HG03039 (cell line): ENCODE measurements at regions not wholly inside any gene's neighbourhood (a gene's known extent, or its start where the extent isn't known, plus 50 kb on each side); places are given as distances from the start of the nearest gene placed in this dataset.
"Not testable (repeated sequence)": the region's sequence is repeated elsewhere in the genome, so short reads cannot be mapped to it uniquely, and the experiment has no call there.

Experiments
- ATAC-seq: cut with Tn5 transposase; IDR thresholded peaks from one replicate; pipeline ENCODE4 v1.9.1; 2021; ENCODE audit warnings: mild to moderate bottlenecking, moderate library complexity; ENCODE audit not compliant: unreplicated experiment

- ATAC-seq: no peak
Measured at GRCh38 chr4:129842096-129842495, 746.1 kb downstream of the C4orf33 start.

GRCh38 chr4:129852434-129852833, 756.5 kb downstream of the C4orf33 start:
- ATAC-seq: no peak

- not testable (repeated sequence) for ATAC-seq
Measured at GRCh38 chr4:129853685-129854467, 757.9 kb downstream of the C4orf33 start.

- ATAC-seq: no peak
Measured at GRCh38 chr4:129862461-129862860, 766.5 kb downstream of the C4orf33 start.

GRCh38 chr4:129863206-129863605, 767.3 kb downstream of the C4orf33 start:
- ATAC-seq: no peak

GRCh38 chr4:129883996-129884395, 788.0 kb downstream of the C4orf33 start:
- no peak for ATAC-seq

- no peak for ATAC-seq
Measured at GRCh38 chr4:129897111-129897510, 801.2 kb downstream of the C4orf33 start.

- ATAC-seq: no peak
Measured at GRCh38 chr4:129899849-129900248, 803.9 kb downstream of the C4orf33 start.

- no peak for ATAC-seq
Measured at GRCh38 chr4:129900430-129900953, 804.5 kb downstream of the C4orf33 start.

GRCh38 chr4:129901205-129901604, 805.3 kb downstream of the C4orf33 start:
- no peak for ATAC-seq

- no peak for ATAC-seq
Measured at GRCh38 chr4:129903861-129904260, 807.9 kb downstream of the C4orf33 start.

- no peak for ATAC-seq
Measured at GRCh38 chr4:129905256-129905655, 809.3 kb downstream of the C4orf33 start.

- no peak for ATAC-seq
Measured at GRCh38 chr4:129908117-129908516, 812.2 kb downstream of the C4orf33 start.

- no peak for ATAC-seq
Measured at GRCh38 chr4:129916991-129917390, 821.0 kb downstream of the C4orf33 start.

- ATAC-seq: no peak
Measured at GRCh38 chr4:129917651-129918050, 821.7 kb downstream of the C4orf33 start.

- ATAC-seq: no peak
Measured at GRCh38 chr4:129926936-129927335, 831.0 kb downstream of the C4orf33 start.

- no peak for ATAC-seq
Measured at GRCh38 chr4:129929052-129929451, 833.1 kb downstream of the C4orf33 start.

GRCh38 chr4:129929984-129930383, 834.0 kb downstream of the C4orf33 start:
- no peak for ATAC-seq

GRCh38 chr4:129950217-129950616, 854.3 kb downstream of the C4orf33 start:
- ATAC-seq: no peak

GRCh38 chr4:129966175-129966574, 870.2 kb downstream of the C4orf33 start:
- no peak for ATAC-seq

GRCh38 chr4:129968366-129968765, 872.4 kb downstream of the C4orf33 start:
- ATAC-seq: no peak

- ATAC-seq: no peak
Measured at GRCh38 chr4:129968778-129969177, 872.8 kb downstream of the C4orf33 start.

- ATAC-seq: no peak
Measured at GRCh38 chr4:129970801-129971200, 874.8 kb downstream of the C4orf33 start.
